ENCODE measurements at regions not wholly inside any gene's neighbourhood (a gene's known extent, or its start where the extent isn't known, plus 50 kb on each side); places are given as distances from the start of the nearest gene placed in this dataset.

GRCh38 chr11:42315846-42316245, 856.4 kb upstream of the LRRC4C start:
- TF ChIP-seq EP300 (IDR thresholded peaks at IDR 0.05): no peak
- TF ChIP-seq POLR2A (IDR thresholded peaks at IDR 0.05): no peak
- no peak for TF ChIP-seq CTCF (IDR thresholded peaks at IDR 0.05)
